HCEC 1CT (cell line): ENCODE measurements at regions not wholly inside any gene's neighbourhood (a gene's known extent, or its start where the extent isn't known, plus 50 kb on each side); places are given as distances from the start of the nearest gene placed in this dataset.

Source experiments
- DNase-seq: peaks from one replicate; pipeline ENCODE4 v3.0.0-alpha.2; 2017

DNA sequence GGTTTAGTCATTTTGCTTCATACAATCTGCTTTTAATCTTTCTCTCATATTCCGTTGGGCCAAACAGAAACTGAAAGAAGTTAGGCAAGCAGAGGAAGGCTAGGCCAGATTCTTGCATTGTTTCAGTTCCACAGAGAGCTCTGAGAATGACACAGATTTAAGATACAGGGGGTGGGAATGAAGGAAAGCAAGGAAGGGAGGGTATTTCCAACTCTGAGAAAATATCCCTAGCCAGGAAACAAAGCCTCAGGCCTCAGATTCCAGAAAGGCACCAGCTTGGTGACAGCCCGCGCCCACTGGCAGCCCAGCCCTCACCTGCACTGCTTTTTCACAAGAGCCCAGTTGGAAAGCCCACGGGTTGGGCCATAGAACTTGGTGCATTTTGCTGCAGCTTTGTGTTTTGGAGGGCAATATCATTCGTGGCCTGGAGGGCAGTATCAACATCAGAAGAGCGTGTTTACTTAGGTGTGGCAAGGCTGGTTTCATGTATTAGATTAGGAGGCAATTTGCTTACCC, 63.5 kb downstream of the ENC1 start:
- DNase-seq = no peak

DNA sequence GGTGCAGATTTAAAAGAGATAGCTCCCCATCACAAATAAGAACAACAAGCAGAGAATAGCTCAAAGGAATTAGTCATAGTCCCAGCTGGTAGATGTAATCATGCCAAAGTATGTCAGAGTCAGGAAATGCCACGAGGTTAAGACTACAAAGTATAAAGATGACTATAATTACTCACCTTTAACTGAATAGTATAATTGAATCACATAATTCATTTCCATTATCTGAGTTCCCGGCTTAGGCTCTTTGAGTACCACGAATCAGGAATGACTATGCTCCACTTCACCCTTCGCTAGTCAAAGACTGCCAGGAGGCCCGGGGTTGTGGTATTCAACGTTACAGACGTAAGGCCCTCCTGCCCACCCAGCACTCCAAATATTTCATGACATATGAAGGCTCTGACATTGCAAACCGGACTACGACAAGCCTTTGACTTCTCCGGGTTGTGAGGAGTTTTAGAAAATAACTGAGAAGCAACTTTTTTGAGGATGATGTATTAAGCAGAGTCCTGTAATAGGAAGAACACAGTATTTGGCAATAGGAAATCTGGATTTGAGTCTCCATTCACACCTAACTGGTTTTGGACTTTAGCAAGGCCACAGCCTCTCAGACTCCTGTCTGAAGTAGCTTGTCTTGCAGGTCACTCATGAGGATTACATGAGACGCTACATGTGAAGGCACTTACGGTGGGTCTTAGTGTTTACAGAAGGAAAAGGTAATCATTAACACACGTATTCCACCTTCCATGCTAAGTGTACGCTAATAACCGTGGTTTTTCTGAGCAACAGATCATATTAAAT, 64.6 kb downstream of the ENC1 start:
- peak; percentile 89 for DNase-seq

DNA sequence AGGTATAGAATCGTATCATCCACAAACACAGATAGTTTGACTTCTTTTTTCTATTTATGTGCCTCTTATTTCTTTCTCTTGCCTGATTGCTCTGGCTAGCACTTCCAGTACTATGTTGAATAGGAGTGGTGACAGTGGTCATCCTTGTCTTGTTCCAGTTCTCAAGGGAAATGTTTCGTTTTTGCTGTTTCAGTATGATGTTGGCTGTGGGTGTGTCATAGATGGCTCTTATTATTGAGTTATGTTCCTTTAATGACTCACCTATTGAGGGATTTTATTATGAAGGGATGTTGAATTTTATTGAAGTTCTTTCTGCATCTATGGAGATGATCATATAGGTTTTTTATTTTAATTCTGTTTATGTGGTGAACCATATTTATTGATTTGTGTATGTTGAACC, 70.3 kb downstream of the ENC1 start:
- no peak for DNase-seq

DNA sequence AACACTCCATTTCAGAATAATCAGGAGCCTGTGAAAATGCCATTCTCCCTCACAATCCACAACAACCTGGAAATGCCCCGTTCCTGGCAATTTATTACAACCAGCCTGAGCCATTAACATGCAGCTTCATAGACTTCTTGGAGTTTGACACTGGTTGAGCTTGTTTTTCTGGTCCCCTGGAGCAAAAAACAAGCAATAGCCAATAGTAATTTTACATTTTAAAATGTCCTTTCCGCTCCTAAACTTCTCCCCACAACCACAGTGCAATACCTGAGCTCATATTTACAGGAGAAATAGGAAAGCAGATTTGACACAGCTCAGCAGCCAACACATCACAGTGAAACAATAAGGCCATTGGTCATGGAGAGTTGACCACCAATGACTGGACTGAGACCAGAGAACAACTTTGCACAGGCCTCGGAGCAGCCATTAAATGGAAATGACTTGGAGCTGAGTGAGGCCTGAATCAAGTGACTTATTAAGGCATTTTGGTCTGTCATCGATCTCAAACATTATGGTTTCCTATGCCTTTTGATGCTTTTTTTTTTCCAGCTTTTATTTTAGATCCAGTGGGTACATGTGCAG, 73.0 kb downstream of the ENC1 start:
- no peak for DNase-seq

DNA sequence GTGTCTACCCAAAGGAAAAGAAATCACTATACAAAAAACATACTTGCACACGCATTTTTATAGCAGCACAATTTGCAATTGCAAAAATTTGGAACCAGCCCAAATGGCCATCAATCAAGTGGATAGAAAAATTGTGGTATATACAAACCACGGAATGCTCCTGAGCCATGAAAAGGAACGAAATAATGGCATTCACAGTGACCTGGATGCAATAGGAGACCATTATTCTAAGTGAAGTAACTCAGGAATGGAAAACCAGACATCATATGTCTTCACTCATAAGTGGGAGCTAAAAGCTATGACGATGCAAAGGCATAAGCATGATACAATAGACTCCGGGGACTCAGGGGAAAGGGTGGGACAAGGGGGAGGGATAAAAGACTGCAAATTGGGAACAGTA, 78.4 kb downstream of the ENC1 start:
- no peak for DNase-seq

DNA sequence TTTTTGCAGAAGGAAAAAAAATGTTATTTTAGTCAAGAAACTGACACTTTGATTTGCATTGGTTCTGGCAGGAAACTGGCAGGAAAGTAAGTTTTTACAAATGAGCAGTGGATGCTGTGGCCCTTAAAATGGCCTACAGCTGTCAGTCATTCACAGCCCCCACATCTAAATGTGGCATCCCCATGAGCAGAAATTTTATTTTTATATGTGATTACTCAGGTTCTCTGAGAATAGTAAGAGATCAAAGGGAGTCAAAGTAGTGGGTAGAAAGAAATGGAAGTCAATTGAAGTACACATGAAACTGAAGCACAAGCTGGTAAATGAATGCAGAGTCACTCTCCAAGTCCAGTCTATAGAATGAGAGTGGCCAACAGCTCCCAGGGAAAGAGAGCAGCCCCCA, 80.3 kb downstream of the ENC1 start:
- DNase-seq = no peak

DNA sequence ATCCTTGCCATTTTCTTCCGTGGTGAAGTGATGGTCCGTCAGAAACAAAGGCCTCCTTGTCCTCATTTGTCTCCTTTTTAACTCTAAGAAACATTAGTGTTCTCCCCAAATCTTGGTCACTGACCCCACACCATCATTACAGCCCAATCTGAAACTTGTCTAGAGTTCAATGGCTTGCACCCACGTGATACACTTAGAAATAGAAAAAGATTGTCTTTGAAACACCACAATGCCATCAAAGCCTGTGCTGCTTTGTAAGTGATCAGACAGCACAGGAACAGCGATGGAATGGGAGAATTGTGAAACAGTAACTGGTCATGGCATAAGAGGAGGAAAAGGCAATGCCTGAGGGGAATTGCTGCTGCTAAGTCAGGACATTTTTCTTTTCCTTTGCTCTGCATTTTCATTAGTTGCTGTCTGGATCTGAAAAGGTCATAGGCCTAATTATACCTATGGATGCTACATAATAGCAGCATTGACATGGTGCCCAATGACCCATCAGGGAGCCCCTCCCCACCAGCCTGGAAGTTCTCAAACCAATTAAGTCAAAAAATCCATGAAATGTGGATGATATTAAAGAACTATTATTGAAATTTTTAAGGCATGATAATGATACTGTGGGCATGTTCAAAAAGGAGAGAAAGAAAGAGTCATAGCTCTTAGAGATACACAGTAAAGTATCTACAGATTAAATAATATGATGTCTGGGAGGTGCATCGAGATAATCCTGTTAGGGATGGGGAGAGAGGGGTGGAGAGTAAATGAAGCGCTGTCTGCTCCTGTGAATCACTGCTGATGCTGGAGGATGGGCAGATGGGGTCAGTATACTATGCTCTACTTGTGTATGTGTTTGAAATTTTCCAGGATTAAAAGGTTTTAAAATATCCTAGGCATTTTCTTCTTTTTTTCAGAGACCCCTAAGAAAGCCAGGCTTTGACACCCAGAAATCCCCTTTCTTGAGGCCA, 83.6 kb downstream of the ENC1 start:
- no peak for DNase-seq

DNA sequence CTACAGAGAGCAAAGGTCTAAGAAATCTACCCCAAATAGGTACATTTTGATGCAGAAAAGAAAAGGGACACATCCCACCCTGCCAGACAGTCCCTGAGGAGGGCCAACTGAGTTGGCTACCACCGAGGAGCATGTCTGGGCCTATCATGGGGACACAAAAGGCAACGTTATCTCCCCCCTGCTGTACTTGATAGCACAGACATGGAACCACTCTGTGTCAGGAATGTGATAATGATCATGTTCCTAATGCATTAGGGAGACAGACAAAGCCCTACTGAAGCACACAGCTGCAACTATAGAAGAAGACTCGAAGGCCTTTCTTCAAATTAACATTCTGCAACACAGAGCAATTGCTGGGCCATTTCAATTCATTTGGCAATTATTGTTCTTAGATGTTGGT, 84.5 kb downstream of the ENC1 start:
- no peak for DNase-seq

DNA sequence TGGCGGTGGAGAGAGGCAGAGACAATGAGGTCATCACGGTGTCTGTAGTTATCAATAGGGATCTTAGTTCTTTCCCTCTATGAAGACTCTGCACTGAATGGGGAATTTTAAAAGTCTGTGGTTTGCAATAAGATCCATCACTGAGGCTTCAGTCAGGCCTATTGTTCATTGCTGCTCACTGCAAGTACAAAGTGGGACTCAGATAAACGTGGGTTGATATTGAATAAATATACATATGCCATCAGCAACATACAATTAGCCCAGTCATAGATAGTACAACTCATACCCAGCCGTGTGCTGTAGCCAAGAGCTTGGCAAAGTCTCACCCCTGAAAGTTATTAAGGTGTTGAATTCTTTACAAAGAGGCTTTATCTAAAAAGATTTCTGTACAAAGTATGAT, 88.4 kb downstream of the ENC1 start:
- DNase-seq = no peak

DNA sequence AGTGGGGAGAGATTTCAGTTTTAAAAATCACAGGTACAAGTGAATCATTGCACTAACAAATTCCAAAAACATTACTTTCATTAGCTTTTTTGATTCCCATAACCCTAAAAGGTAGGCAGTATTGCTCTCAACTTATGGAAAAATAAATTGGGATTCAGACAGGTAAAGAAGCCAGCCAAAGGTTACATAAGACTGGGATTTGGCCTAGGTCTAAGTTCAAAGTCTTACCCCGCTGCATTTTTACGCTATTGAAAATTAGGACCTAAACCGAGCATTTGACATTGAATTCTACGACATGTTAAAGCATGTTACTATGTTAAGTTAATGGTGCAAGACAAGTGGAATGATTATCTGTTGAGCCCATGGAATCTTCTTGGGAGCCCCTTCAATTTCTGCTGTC, 89.6 kb downstream of the ENC1 start:
- DNase-seq = no peak

DNA sequence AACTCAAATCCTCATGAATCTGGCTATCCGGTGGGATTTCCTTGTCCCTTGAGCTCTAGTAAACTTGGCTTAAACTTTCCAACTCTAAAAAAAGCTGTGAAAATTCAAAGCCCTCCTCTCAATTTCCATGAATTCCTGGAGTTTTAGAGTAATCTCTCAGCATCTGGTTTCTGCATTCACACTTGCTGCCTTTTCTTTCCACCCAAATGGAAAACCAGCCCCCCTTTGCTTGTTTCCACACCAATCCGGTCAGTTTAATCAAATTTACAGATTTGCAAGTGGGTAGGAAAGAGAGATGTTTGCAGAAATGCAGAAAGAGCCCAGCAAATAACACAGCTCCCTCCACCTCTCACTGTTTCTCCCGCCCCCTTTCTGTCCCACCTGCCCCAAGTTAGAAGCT, 91.1 kb downstream of the ENC1 start:
- no peak for DNase-seq

DNA sequence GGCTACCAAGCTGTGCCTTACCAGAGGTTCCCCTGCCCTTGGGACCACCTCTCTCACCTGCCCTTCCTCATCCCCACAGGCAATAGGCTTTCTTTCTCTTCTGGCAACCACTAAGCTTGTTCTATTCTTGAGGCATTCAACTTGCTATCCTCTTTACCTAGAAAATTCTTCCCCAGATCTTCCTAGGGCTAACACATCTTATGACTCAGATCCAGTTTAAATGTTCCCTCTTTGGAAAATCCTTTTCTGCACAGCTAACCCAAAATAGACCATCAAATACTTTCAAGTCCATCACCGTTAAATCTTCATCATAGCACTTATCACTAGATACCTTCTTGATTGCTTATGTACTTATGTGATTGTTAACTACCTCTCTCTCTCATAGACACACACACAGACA, 93.7 kb downstream of the ENC1 start:
- no peak for DNase-seq

DNA sequence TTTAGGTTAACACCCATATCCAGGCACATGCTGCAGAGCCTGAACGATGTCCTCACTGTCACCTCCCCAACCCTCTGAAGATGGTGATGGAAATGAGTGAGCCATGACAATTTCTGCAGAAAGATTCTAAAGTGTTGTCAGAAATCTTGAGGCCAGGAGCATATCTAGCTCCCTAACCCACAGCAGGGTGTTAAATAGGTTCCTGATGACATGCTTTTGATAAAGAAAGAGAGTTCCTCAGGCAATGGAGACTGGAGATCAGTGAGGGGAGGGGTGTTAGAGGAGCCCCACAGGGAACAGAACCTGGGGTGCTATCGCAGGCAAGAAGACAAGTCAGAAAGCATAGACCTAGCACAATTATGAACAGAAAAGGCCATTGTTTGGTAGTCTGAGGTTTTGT, 95.7 kb downstream of the ENC1 start:
- DNase-seq = no peak

DNA sequence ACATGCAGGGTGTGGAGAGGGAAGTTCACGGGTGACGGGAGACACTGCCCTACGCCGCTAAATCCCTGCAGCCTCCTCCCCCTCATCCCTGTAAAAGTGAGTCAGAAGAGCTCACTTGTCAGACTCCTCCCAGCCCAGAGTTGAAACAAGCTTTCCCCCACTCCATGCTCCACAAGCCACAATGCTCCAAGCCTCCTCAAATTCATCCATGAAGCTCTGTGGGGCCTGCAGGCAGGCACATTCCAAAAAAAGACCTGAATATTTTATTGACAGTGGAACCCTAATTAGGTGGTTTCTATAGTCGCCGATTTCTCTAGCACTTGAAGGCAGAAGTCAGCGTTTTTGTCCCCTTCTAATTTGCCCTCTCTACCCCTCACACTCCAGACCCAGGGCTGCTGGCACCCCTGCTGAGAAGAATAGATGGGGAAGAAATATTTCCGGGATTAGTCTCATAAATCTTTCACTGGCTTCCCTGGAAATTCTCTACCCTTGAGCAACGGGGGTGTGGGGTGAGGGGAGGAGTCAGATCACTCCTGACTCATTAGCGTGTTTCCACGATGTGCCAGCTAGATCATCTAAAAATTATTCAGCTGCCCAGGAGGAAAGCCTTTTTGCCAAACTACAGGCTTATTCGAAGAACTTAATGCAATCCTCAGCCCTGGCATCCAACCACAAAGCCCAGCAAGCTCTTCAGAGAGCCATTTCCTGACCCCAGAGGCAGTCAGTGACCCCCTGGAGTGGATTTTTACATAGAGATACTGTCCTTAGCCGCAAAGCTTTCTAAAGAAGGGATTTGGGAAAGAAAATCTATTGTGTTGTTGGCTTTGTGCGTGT, 97.1 kb downstream of the ENC1 start:
- peak; percentile 94 for DNase-seq

DNA sequence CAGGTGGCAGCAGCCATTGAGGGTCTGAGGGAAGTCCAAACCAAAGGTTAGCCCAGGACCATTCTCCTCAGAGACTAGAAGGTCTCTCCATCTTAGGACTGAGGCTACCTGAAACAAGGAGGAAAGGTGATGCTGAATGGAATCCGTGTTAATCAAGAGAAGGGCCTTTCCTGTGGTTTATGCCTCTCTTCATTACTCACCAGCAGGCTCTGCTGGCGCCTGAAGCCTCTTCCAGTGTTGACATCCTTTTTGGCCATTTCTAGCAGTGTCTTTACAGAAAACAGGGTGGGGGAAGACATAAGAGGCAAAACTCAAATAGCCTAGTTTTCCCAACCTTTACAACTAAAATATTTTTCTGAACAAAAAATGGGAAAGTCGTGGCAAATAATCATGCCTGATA, 98.0 kb downstream of the ENC1 start:
- peak; percentile 32 for DNase-seq

DNA sequence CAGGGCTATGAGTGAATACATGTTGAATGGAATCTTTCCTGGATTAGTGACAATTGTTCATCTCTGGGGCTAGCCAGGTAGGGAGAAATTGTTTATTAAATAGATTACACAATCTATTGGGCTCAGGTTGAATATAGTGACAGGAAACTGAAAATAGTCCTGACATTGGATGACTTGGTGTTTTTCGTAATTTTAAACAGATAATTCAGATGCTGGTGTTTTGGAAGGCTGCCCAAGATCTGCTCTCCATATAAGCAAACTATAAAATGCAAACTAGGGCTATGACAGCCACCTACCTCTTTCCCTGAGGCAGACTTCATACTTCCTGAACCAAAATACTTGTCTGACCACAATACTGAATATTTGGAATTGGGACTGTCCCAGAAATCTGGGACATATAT, 99.1 kb downstream of the ENC1 start:
- no peak for DNase-seq

DNA sequence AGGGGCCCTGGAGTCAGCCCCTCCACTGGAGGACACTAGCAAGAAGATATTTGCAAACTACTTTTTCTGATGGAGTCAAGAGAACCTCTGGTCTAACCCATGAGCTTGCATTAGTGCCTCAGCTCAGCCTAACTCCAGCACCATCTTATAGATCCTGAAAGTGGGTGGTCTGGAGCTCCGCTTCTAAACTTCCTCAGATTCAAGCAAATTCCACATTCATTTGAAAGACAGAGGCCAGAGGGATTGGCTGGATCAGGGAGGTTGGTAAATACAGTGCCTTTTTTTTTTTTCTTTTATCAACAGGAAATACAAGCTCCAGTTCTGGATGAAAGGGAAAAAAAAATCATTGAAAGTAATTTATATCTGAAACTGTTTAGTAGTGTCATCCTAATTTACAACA, 99.9 kb downstream of the ENC1 start:
- no peak for DNase-seq

DNA sequence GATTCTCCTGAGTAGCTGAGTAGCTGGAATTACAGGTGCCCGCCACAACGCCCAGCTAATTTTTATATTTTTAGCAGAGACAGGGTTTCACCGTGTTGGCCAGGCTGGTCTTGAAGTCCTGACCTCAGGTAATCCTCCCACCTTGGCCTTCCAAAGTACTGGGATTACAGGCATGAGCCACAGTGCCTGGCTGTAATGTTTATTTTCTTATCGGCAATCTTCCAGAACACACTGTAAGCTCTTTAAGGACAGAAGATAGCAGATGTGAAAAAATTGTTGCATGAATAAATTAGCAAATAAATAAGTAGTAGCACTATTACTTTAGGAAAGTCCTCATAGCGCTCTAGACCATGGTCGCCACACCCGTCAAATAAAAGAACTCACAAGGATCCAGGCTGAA, 100.5 kb downstream of the ENC1 start:
- no peak for DNase-seq

DNA sequence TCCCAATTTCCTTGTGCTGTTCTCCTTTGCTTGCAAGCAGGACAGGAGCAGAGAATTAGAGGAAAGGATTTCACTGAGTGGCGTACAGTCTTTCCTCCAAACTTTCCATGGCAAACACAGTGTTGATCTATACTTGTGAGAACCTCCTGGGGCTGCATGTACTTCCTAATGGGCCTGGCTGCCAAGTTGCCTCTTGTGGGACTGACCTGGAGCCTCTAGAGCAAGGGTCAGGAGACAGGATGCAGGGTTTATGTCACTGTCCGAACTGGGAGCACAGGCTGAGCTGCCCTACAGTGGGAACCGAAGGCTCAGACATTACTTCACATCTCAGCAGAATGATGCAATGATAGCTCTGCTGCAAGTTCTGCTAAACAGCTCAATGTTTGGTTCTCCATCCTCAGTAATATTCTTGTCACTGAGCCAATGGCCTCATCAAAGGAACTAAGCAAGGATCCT, 102.3 kb downstream of the ENC1 start:
- peak; percentile 88 for DNase-seq

DNA sequence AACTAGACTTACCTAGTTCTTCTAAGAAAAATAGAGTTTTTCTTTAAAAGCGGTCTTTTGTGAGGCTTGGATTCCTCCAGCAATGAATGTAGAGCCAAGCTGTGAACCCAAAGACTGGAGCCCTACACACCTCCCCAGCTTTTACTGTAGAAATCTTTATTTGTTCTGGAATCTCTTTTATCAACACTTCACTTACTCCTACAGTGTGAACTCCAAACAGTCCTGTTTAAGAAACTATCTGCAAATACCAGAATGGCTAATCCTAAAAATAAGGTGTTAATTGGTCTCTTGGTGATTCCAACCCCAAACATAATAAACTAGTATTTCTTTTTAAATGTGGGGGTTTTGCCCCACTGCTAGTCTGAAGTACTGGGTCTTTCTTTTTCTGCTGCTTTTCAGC, 103.9 kb downstream of the ENC1 start:
- DNase-seq = no peak

DNA sequence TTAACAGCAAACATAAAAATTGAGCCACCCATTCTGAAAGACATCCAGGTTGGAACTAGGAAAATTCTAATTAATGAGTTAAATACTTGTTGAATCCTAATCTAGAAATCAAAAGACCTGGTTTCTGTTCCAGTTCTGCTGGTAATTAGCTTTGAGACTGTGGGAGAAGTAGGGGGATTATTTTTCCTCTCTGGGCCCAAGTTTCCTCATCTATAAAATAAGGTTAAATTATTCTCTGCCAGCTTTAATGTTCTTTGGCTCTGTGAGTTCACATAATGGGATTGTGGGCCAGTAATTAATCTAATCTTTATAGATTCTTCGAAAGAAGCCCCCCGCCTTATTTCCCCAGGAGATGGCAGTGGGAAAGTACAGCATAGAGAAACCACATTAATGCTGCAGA, 104.6 kb downstream of the ENC1 start:
- DNase-seq = no peak

DNA sequence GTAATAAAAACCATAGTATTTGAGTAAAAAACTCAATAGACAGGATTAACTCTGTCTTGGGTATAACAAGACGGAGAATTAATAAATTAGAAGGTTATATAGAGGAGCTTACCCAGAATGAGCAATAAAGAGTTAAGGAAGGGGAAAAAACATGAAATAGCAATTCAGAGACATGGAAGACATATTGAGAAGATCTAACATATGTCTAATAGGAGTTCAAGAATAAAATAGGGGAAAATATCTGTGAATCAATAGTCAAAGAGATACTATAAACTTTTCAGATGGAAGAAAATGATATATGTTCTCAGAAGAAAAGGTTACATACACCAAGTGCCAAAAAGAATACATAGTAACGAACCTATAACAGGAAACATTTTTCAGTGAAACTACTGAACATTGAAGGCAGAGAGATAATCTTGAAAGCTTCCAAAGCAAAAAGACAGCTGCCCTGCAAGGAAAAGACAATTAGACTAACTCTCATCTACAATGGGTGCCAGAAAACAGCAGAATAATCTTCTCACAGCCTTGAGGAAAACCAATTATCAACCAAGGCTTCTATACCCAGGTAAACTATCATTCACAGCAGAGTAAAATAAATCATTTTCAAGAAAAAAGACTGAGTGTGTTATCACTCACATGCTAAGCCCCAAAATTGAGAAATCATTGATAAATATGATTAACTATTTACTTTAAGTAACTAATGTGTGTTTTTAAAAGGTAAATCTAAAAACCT, 106.0 kb downstream of the ENC1 start:
- DNase-seq = no peak
